Neural crest cell (in vitro differentiated cells): ENCODE measurements at regions not wholly inside any gene's neighbourhood (a gene's known extent, or its start where the extent isn't known, plus 50 kb on each side); places are given as distances from the start of the nearest gene placed in this dataset.

Source experiments
- DNase-seq: peaks from one replicate; pipeline ENCODE4 v3.0.0; 2021; ENCODE audit warnings: low read depth, mixed read lengths, low spot score
- H3K27ac Mint-ChIP-seq: one replicate; pipeline ENCODE4 v1.8.0; 2021; ENCODE audit warnings: mild to moderate bottlenecking, mixed read lengths; ENCODE audit not compliant: unreplicated experiment
- H3K27me3 Mint-ChIP-seq: 2 replicates; pipeline ENCODE4 v1.8.0; 2021; ENCODE audit warnings: low read depth, mild to moderate bottlenecking, mixed read lengths
- H3K36me3 Mint-ChIP-seq: 2 replicates; pipeline ENCODE4 v1.8.0; 2021; ENCODE audit warnings: low read depth, mild to moderate bottlenecking, mixed read lengths
- H3K4me1 Mint-ChIP-seq: 2 replicates; pipeline ENCODE4 v1.8.0; 2021; ENCODE audit warnings: mixed read lengths
- H3K4me3 Mint-ChIP-seq: one replicate; pipeline ENCODE4 v1.8.0; 2021; ENCODE audit warnings: mild to moderate bottlenecking, mixed read lengths
- H3K9me3 Mint-ChIP-seq: 2 replicates; pipeline ENCODE4 v1.8.0; 2021; ENCODE audit warnings: mixed read lengths
- TF ChIP-seq, protein P1 (sequence below): fragments of 200-600 bp; sonication (generic); conservative IDR thresholded peaks from 2 replicates; pipeline ENCODE4 v1.5.0; 2021; ENCODE audit warnings: antibody characterized with exemption, mild to moderate bottlenecking

DNA sequence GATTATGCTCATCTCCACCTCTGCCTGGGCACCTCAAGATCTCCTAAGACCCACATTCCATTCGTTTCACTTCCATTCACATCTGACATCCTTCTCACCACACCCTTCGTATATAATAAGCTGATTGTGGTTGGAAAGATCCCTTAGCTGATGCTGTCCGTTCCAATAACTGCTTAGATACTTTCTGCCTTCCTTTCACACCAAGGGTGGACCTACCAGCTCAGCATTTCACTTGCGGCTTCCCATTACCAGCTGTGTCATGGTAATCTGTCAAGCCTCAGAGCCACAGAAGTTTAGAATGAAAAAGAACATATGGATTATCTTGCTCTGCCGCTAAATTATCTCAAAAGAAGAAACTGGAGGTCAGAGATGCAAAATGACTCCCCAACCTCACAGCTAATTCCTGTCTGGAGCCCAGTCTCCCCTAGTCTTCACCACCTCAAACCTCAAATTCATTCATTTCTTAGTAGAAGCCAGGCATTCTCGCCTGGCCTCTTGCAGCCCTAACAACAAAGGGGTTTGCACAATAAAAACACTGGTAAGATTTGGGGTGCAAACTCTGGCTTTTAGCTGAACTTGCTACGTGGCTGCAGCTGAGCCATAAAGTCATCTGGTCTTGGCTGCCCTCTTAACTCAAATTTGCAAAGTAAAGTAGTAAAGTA is 182.8 kb upstream of the HS3ST3A1 start:
- Mint-ChIP-seq H3K36me3 (peaks cover 11% of the 10 kb centered on the region), H3K27me3 (no peaks in the 10 kb centered on the region), H3K4me1 (no peaks in the 10 kb centered on the region), H3K4me3 (no peak overlapping the region), H3K9me3 (peaks cover 9% of the 10 kb centered on the region), H3K27ac (no peak overlapping the region)
- DNase-seq: no peak
- TF ChIP-seq, protein P1, sequence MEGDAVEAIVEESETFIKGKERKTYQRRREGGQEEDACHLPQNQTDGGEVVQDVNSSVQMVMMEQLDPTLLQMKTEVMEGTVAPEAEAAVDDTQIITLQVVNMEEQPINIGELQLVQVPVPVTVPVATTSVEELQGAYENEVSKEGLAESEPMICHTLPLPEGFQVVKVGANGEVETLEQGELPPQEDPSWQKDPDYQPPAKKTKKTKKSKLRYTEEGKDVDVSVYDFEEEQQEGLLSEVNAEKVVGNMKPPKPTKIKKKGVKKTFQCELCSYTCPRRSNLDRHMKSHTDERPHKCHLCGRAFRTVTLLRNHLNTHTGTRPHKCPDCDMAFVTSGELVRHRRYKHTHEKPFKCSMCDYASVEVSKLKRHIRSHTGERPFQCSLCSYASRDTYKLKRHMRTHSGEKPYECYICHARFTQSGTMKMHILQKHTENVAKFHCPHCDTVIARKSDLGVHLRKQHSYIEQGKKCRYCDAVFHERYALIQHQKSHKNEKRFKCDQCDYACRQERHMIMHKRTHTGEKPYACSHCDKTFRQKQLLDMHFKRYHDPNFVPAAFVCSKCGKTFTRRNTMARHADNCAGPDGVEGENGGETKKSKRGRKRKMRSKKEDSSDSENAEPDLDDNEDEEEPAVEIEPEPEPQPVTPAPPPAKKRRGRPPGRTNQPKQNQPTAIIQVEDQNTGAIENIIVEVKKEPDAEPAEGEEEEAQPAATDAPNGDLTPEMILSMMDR: no peak

DNA sequence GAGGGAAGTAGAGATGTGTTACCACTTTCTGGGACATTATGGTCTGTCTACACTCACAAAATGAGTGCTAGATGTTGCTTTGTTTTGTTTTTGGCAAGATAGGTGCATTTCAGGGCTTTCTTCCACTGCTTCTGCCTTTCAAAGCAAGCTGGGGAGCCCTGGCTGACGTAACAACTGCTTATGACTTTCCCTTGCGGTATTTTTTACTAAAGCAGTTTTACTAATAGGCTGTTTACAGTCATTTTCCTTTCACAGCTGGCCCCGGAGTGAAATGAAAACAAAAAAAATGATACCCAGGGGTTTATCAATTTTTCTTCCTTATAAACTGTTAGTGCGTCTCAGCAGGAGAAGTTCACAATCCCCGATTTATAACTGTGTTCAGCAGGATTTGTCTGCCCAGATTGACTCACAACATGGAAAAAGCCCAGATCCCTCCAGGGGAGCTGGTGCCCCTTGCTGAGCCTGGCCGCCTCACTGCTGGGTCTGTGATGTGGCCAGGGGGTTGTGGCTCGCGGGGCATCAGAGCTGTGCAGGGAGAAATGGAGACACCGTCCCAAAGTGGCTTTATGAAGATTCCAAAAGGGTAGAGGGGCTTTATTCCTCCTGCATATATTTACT is 184.4 kb upstream of the HS3ST3A1 start:
- no peak overlapping the region for H3K4me3 Mint-ChIP-seq
- no peaks in the 10 kb centered on the region for H3K27me3 Mint-ChIP-seq
- H3K27ac Mint-ChIP-seq: no peak overlapping the region
- TF ChIP-seq, protein P1: no peak
- DNase-seq: no peak
- no peaks in the 10 kb centered on the region for H3K4me1 Mint-ChIP-seq
- H3K36me3 Mint-ChIP-seq: peaks cover 3% of the 10 kb centered on the region
- H3K9me3 Mint-ChIP-seq: peaks cover 5% of the 10 kb centered on the region

DNA sequence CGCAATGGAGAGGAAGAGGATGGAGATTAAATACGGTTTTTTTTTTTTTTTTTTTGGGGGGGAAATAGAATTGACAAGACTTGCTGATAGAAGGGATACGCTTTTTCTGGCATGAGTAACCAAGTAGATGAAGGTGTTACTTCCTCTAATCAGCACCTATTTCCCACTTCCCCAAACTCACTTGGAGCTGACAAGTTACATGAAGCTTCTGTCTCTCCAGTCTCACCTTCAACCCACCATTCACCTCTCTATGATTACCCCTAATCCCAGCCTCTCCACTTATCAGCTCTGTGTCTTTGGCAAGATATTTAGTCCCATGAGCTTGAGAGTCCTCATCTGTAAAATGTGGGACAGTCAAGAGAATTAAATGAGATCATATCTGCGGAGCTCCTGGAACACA is 185.9 kb upstream of the HS3ST3A1 start:
- Mint-ChIP-seq H3K4me3 (no peak overlapping the region), H3K27ac (no peak overlapping the region), H3K27me3 (no peaks in the 10 kb centered on the region), H3K36me3 (peaks cover 3% of the 10 kb centered on the region), H3K4me1 (no peaks in the 10 kb centered on the region), H3K9me3 (peaks cover 7% of the 10 kb centered on the region)
- DNase-seq: no peak
- TF ChIP-seq, protein P1: no peak

GRCh38 chr17:13788385-13788784 is 186.7 kb upstream of the HS3ST3A1 start:
- no peak for DNase-seq
- Mint-ChIP-seq H3K27me3 (no peaks in the 10 kb centered on the region), H3K27ac (no peak overlapping the region), H3K36me3 (peaks cover 3% of the 10 kb centered on the region), H3K4me3 (no peak overlapping the region), H3K9me3 (peaks cover 7% of the 10 kb centered on the region), H3K4me1 (no peaks in the 10 kb centered on the region)
- TF ChIP-seq, protein P1: no peak

DNA sequence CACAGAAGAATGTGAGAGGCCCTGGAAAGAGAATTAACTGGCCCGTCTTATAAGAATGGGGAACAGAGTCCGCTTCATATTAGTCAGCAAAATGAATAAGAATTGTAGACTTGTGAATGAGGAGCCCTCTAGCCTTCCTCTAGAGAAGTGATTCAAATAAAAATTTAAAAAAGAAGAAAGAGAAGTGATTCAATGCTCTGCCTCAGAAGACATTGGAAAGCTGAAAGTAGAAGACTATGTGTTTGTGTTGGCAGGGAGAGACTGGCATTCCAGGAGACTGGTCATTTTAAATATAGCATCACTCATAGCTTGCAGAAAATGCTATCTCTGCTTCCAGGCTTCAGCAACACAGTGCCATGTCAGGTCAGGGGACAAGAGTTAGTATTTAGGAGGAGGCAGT is 190.6 kb upstream of the HS3ST3A1 start:
- H3K27me3 Mint-ChIP-seq: no peaks in the 10 kb centered on the region
- TF ChIP-seq, protein P1: no peak
- DNase-seq: no peak
- peaks cover 11% of the 10 kb centered on the region for H3K9me3 Mint-ChIP-seq
- H3K4me1 Mint-ChIP-seq: no peaks in the 10 kb centered on the region
- peaks cover 3% of the 10 kb centered on the region for H3K36me3 Mint-ChIP-seq
- H3K27ac Mint-ChIP-seq: peak overlapping the region; percentile 72
- H3K4me3 Mint-ChIP-seq: no peak overlapping the region
